ENCODE measurements at regions not wholly inside any gene's neighbourhood (a gene's known extent, or its start where the extent isn't known, plus 50 kb on each side); places are given as distances from the start of the nearest gene placed in this dataset.
"Not testable (repeated sequence)": the region's sequence is repeated elsewhere in the genome, so short reads cannot be mapped to it uniquely, and the experiment has no call there.

GRCh38 chr13:46491641-46492040 lies 61.3 kb upstream of the LRCH1 start:
- Histone ChIP-seq H3K36me3 (no peaks in the 10 kb centered on the region), H3K4me3 (no peak overlapping the region), H3K27me3 (no peaks in the 10 kb centered on the region), H3K27ac (no peak overlapping the region), H3K4me1 (no peaks in the 10 kb centered on the region), H3K9me3 (no peaks in the 10 kb centered on the region)
- DNase-seq: no peak
- TF ChIP-seq POLR2A (IDR thresholded peaks at IDR 0.05) (no peak), CTCF (IDR thresholded peaks at IDR 0.05) (no peak)
- 60% methylated on average over 1 of the region's 4 CpGs for WGBS (ENCODE audit: insufficient coverage, low coverage, low lambda C conversion rate, missing lambda C conversion rate)
- no peak for ATAC-seq
- intact Hi-C loops (cut with DNase I): loop anchor here in 1 of 2 donors (10.0 kb wide), 1 partner anchor 233 kb away; no protein-coding TSS in a partner anchor

- WGBS (ENCODE audit: insufficient coverage, low coverage, low lambda C conversion rate, missing lambda C conversion rate): 81% methylated on average over 14 of the region's 14 CpGs
- not testable (repeated sequence) for ATAC-seq, H3K4me1 ChIP-seq, DNase-seq, H3K36me3 ChIP-seq, H3K9me3 ChIP-seq, H3K27ac ChIP-seq, H3K27me3 ChIP-seq, H3K4me3 ChIP-seq
- intact Hi-C loops (cut with DNase I): loop anchor here in 1 of 2 donors (10.0 kb wide), 1 partner anchor 234 kb away; no protein-coding TSS in a partner anchor
These were observed 62.3 kb upstream of the LRCH1 start for GRCh38 chr13:46490713-46491112.

GRCh38 chr13:46490129-46490528 lies 62.8 kb upstream of the LRCH1 start:
- Histone ChIP-seq H3K4me3 (no peak overlapping the region), H3K9me3 (no peaks in the 10 kb centered on the region), H3K27ac (no peak overlapping the region), H3K27me3 (no peaks in the 10 kb centered on the region), H3K4me1 (no peaks in the 10 kb centered on the region), H3K36me3 (no peaks in the 10 kb centered on the region)
- WGBS (ENCODE audit: insufficient coverage, low coverage, low lambda C conversion rate, missing lambda C conversion rate): 25% methylated on average over 2 of the region's 2 CpGs
- DNase-seq: no peak
- TF ChIP-seq CTCF (IDR thresholded peaks at IDR 0.05) (no peak), POLR2A (IDR thresholded peaks at IDR 0.05) (no peak)
- intact Hi-C loops (cut with DNase I): loop anchor here in 1 of 2 donors (10.0 kb wide), 1 partner anchor 235 kb away; no protein-coding TSS in a partner anchor
- ATAC-seq: no peak

- no peak for ATAC-seq
- 70% methylated on average over 5 of the region's 5 CpGs for WGBS (ENCODE audit: insufficient coverage, low coverage, low lambda C conversion rate, missing lambda C conversion rate)
These were observed 63.4 kb upstream of the LRCH1 start for GRCh38 chr13:46489586-46490023.

GRCh38 chr13:46487748-46488147 lies 65.2 kb upstream of the LRCH1 start:
- ATAC-seq (no peak), DNase-seq (no peak)
- Histone ChIP-seq H3K9me3 (no peaks in the 10 kb centered on the region), H3K4me1 (no peaks in the 10 kb centered on the region), H3K4me3 (no peak overlapping the region), H3K27me3 (no peaks in the 10 kb centered on the region), H3K36me3 (no peaks in the 10 kb centered on the region), H3K27ac (no peak overlapping the region)
- TF ChIP-seq POLR2A (IDR thresholded peaks at IDR 0.05): no peak
- no peak for TF ChIP-seq CTCF (IDR thresholded peaks at IDR 0.05)
- WGBS (ENCODE audit: insufficient coverage, low coverage, low lambda C conversion rate, missing lambda C conversion rate): 87% methylated on average over 1 of the region's 1 CpG
- intact Hi-C loops (cut with DNase I): no loop called here

More at GRCh38 chr13:46489586-46490023, 63.4 kb upstream of the LRCH1 start:
- DNase-seq: no peak
- Histone ChIP-seq H3K27ac (no peak overlapping the region), H3K4me1 (no peaks in the 10 kb centered on the region), H3K36me3 (no peaks in the 10 kb centered on the region), H3K4me3 (no peak overlapping the region), H3K27me3 (no peaks in the 10 kb centered on the region), H3K9me3 (no peaks in the 10 kb centered on the region)
- intact Hi-C loops (cut with DNase I): loop anchor here in 1 of 2 donors (10.0 kb wide), 1 partner anchor 235 kb away; no protein-coding TSS in a partner anchor
- TF ChIP-seq CTCF (IDR thresholded peaks at IDR 0.05) (no peak), POLR2A (IDR thresholded peaks at IDR 0.05) (no peak)
